IMR-90 (cell line): ENCODE measurements at regions not wholly inside any gene's neighbourhood (a gene's known extent, or its start where the extent isn't known, plus 50 kb on each side); places are given as distances from the start of the nearest gene placed in this dataset.

Experiments
- ATAC-seq: fragments of 200-7000 bp; cut with Tn5 transposase; 2 replicates; pipeline ENCODE4 v1.9.1; 2020; ENCODE audit warnings: low read depth, mild to moderate bottlenecking, moderate library complexity
- BruUV-seq: library from RNA; stranded (reverse); fragments of 400-500 nt; replicated peaks from 2 replicates; lab custom pipeline; 2021; lab: Mats Ljungman, UMichigan
- CTCF ChIA-PET: fragments of 300-600 bp; formaldehyde crosslinking; extraction: SDS; loops from one replicate; lab custom pipeline; 2021; ENCODE audit warnings: antibody characterized with exemption; lab: Yijun Ruan, JAX
- POLR2A ChIA-PET: fragments of 300-600 bp; sonication (Branson Sonifier 250); formaldehyde crosslinking; loops from one replicate; lab custom pipeline; 2022; ENCODE audit warnings: antibody characterized with exemption; ENCODE audit not compliant: unreplicated experiment; lab: Charles Lee
- DNase-seq: peaks from one replicate; pipeline ENCODE4 v3.0.0; 2013
- H2AFZ ChIP-seq: replicated peaks from 2 replicates; pipeline ENCODE3; 2013; ENCODE audit warnings: low read length, mild to moderate bottlenecking; ENCODE audit not compliant: poor library complexity
- H2AK5ac ChIP-seq: 2 replicates; pipeline ENCODE4 v1.6.1; 2013; ENCODE audit warnings: low read depth, low read length, inconsistent platforms
- H2AK9ac ChIP-seq: replicated peaks from 2 replicates; pipeline ENCODE3; 2013; ENCODE audit warnings: mild to moderate bottlenecking, low read depth, low read length, moderate library complexity; ENCODE audit not compliant: poor library complexity
- H2BK120ac ChIP-seq: 2 replicates; pipeline ENCODE4 v1.6.1; 2013; ENCODE audit warnings: low read depth, low read length, inconsistent platforms
- H2BK15ac ChIP-seq: 3 replicates; pipeline ENCODE4 v1.6.1; 2013; ENCODE audit warnings: low read depth, low read length, inconsistent platforms
- H2BK20ac ChIP-seq: 2 replicates; pipeline ENCODE4 v1.6.1; 2013; ENCODE audit warnings: low read depth, mild to moderate bottlenecking, inconsistent platforms, low read length, moderate library complexity
- H2BK5ac ChIP-seq: 2 replicates; pipeline ENCODE4 v1.6.1; 2013; ENCODE audit warnings: mild to moderate bottlenecking, low read depth, low read length, inconsistent platforms; ENCODE audit not compliant: poor library complexity, severe bottlenecking
- H3K14ac ChIP-seq: replicated peaks from 2 replicates; pipeline ENCODE4 v1.6.1; 2013; ENCODE audit warnings: low read depth, low read length, inconsistent platforms
- H3K18ac ChIP-seq: 2 replicates; pipeline ENCODE4 v1.6.1; 2013; ENCODE audit warnings: low read depth, low read length, control low read depth
- H3K23ac ChIP-seq: 2 replicates; pipeline ENCODE4 v1.6.1; 2013; ENCODE audit warnings: low read depth, low read length, inconsistent platforms
- H3K27ac ChIP-seq: 2 replicates; pipeline ENCODE4 v1.5.1; 2013; ENCODE audit warnings: mild to moderate bottlenecking, control low read depth, low read length; ENCODE audit not compliant: insufficient read depth
- H3K27me3 ChIP-seq: 2 replicates; pipeline ENCODE4 v1.6.1; 2013; ENCODE audit warnings: low read length; ENCODE audit not compliant: control insufficient read depth, insufficient read depth
- H3K36me3 ChIP-seq: 2 replicates; pipeline ENCODE4 v1.6.1; 2013; ENCODE audit warnings: low read length, mixed read lengths; ENCODE audit not compliant: control insufficient read depth, insufficient read depth
- H3K4ac ChIP-seq: 2 replicates; pipeline ENCODE4 v1.6.1; 2013; ENCODE audit warnings: low read depth, low read length, inconsistent platforms
- H3K4me1 ChIP-seq: 2 replicates; pipeline ENCODE4 v1.6.1; 2013; ENCODE audit warnings: low read length, mixed read lengths; ENCODE audit not compliant: control insufficient read depth, insufficient read depth
- H3K4me2 ChIP-seq: 2 replicates; pipeline ENCODE4 v1.6.1; 2013; ENCODE audit warnings: low read depth, mild to moderate bottlenecking, control low read depth, low read length, moderate library complexity
- H3K4me3 ChIP-seq: 2 replicates; pipeline ENCODE4 v1.5.1; 2013; ENCODE audit warnings: low read depth, mild to moderate bottlenecking, control low read depth, low read length, moderate library complexity; ENCODE audit not compliant: insufficient read depth
- H3K56ac ChIP-seq: 2 replicates; pipeline ENCODE4 v1.6.1; 2013; ENCODE audit warnings: low read length, inconsistent platforms; ENCODE audit not compliant: insufficient read depth; ENCODE audit errors: extremely low read depth
- H3K79me1 ChIP-seq, 2 experiments: 2 replicates each; pipeline ENCODE4 v1.6.1; 2013; ENCODE audit warnings: low read length in 2 of 2, inconsistent platforms in 1 of 2, low read depth in 1 of 2
- H3K9ac ChIP-seq: 2 replicates; pipeline ENCODE4 v1.6.1; 2013; ENCODE audit warnings: low read depth, low read length, control low read depth
- H3K9me1 ChIP-seq: 2 replicates; pipeline ENCODE4 v1.6.1; 2013; ENCODE audit warnings: low read length, inconsistent platforms; ENCODE audit not compliant: insufficient read depth
- H3K9me3 ChIP-seq: 2 replicates; pipeline ENCODE4 v1.6.1; 2013; ENCODE audit warnings: low read length; ENCODE audit not compliant: control insufficient read depth, insufficient read depth
- H4K20me1 ChIP-seq: 2 replicates; pipeline ENCODE4 v1.6.1; 2013; ENCODE audit warnings: low read length, inconsistent platforms; ENCODE audit not compliant: insufficient read depth
- H4K5ac ChIP-seq: 2 replicates; pipeline ENCODE4 v1.6.1; 2013; ENCODE audit warnings: mild to moderate bottlenecking, low read depth, low read length, control low read depth
- H4K8ac ChIP-seq, 2 experiments: 2 replicates each; pipeline ENCODE4 v1.6.1; 2013; ENCODE audit warnings: low read depth in 2 of 2, low read length in 2 of 2, control low read depth in 1 of 2, inconsistent platforms in 1 of 2
- H4K91ac ChIP-seq: 2 replicates; pipeline ENCODE4 v1.6.1; 2013; ENCODE audit warnings: low read depth, low read length, inconsistent platforms; ENCODE audit not compliant: insufficient read depth
- BHLHE40 ChIP-seq: fragments of 150-350 bp; IDR thresholded peaks from 2 replicates; pipeline ENCODE4 v1.6.1; 2016; ENCODE audit warnings: mild to moderate bottlenecking, low read depth, low read length
- CEBPB ChIP-seq: IDR thresholded peaks from 2 replicates; pipeline ENCODE4 v1.6.1; 2012; ENCODE audit warnings: low read depth, low read length, improper control_type of control experiment
- MAFK ChIP-seq: IDR thresholded peaks from 2 replicates; pipeline ENCODE4 v1.6.1; 2012; ENCODE audit warnings: low read depth, low read length, improper control_type of control experiment
- MAZ ChIP-seq: IDR thresholded peaks from 2 replicates; pipeline ENCODE4 v1.6.1; 2012; ENCODE audit warnings: low read depth, mild to moderate bottlenecking, low read length, improper control_type of control experiment, moderate library complexity, borderline replicate concordance
- NFE2L2 ChIP-seq: fragments of 150-350 bp; IDR thresholded peaks from 2 replicates; pipeline ENCODE4 v1.6.1; 2016; ENCODE audit warnings: low read depth, mild to moderate bottlenecking, low read length
- RAD21 ChIP-seq: IDR thresholded peaks from 2 replicates; pipeline ENCODE4 v1.6.1; 2012; ENCODE audit warnings: low read length, improper control_type of control experiment
- RCOR1 ChIP-seq: IDR thresholded peaks from 2 replicates; pipeline ENCODE4 v1.6.1; 2012; ENCODE audit warnings: mild to moderate bottlenecking, low read length, improper control_type of control experiment; ENCODE audit not compliant: insufficient replicate concordance
- RFX5 ChIP-seq: IDR thresholded peaks from 2 replicates; pipeline ENCODE4 v1.8.0; 2012; ENCODE audit warnings: low read depth, mild to moderate bottlenecking, low read length, moderate library complexity
- SMC3 ChIP-seq: fragments of 150-350 bp; IDR thresholded peaks from 2 replicates; pipeline ENCODE4 v1.6.1; 2016; ENCODE audit warnings: low read depth, mild to moderate bottlenecking, antibody characterized with exemption, low read length, moderate library complexity
- USF2 ChIP-seq: fragments of 150-350 bp; IDR thresholded peaks from 2 replicates; pipeline ENCODE4 v1.6.1; 2017; ENCODE audit warnings: mild to moderate bottlenecking, antibody characterized with exemption, low read length, low read depth
- dilution Hi-C: fragments of 300-500 bp; cut with HindIII; formaldehyde crosslinking; loops from one replicate; pipeline ENCODE4 v1.14.3; 2018; ENCODE audit warnings: low sequenced_read_pairs; ENCODE audit not compliant: unreplicated experiment
- in situ Hi-C: fragments of 300-500 bp; cut with MboI; formaldehyde crosslinking; loops from 3 replicates; pipeline ENCODE4 v1.14.3; 2019; ENCODE audit warnings: low sequenced_read_pairs, inconsistent platforms, mixed read lengths
- intact Hi-C: fragments of 100-400 bp; cut with micrococcal nuclease; formaldehyde crosslinking; loops from 2 replicates; pipeline ENCODE4 v1.10.0; 2022
- TF ChIP-seq, protein P1 (sequence below): conservative IDR thresholded peaks from 2 replicates; pipeline ENCODE4 v1.5.1; 2012; ENCODE audit warnings: mild to moderate bottlenecking, low read depth, low read length, improper control_type of control experiment

GRCh38 chr16:56066617-56067016 lies 124.7 kb upstream of the GNAO1 start:
- no peak overlapping the region for H2BK5ac ChIP-seq
- in situ Hi-C loops, result no loop called here
- no peaks in the 10 kb centered on the region for H3K9me1 ChIP-seq
- POLR2A ChIA-PET, result no interaction called here
- intact Hi-C loops, result no loop called here
- no peak overlapping the region for H2AFZ ChIP-seq
- no peak overlapping the region for H2BK120ac ChIP-seq
- no peak overlapping the region for H3K4me3 ChIP-seq
- CTCF ChIA-PET, result no interaction called here
- ATAC-seq, result no peak
- H2AK5ac ChIP-seq, result no peak overlapping the region
- dilution Hi-C loops, result no loop called here
- no peak overlapping the region for H2BK15ac ChIP-seq
- H3K27me3 ChIP-seq, result no peaks in the 10 kb centered on the region
- BruUV-seq, result no TSS peak
- H3K9ac ChIP-seq, result no peak overlapping the region
- H3K79me1 ChIP-seq, result no peaks in the 10 kb centered on the region
- H3K18ac ChIP-seq, result no peak overlapping the region
- no peaks in the 10 kb centered on the region for H3K9me3 ChIP-seq
- TF ChIP-seq RCOR1, result no peak
- no peak for TF ChIP-seq NFE2L2
- TF ChIP-seq, protein P1, sequence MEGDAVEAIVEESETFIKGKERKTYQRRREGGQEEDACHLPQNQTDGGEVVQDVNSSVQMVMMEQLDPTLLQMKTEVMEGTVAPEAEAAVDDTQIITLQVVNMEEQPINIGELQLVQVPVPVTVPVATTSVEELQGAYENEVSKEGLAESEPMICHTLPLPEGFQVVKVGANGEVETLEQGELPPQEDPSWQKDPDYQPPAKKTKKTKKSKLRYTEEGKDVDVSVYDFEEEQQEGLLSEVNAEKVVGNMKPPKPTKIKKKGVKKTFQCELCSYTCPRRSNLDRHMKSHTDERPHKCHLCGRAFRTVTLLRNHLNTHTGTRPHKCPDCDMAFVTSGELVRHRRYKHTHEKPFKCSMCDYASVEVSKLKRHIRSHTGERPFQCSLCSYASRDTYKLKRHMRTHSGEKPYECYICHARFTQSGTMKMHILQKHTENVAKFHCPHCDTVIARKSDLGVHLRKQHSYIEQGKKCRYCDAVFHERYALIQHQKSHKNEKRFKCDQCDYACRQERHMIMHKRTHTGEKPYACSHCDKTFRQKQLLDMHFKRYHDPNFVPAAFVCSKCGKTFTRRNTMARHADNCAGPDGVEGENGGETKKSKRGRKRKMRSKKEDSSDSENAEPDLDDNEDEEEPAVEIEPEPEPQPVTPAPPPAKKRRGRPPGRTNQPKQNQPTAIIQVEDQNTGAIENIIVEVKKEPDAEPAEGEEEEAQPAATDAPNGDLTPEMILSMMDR, result no peak
- no peak for TF ChIP-seq SMC3
- TF ChIP-seq USF2, result no peak
- no peak for TF ChIP-seq RFX5
- no peak for TF ChIP-seq CEBPB
- no peak for TF ChIP-seq MAZ
- TF ChIP-seq MAFK, result no peak
- TF ChIP-seq BHLHE40, result no peak
- TF ChIP-seq RAD21, result no peak
- H4K20me1 ChIP-seq, result no peaks in the 10 kb centered on the region
- no peak overlapping the region for H2AK9ac ChIP-seq
- H4K5ac ChIP-seq, result no peak overlapping the region
- H3K23ac ChIP-seq, result no peak overlapping the region
- H3K14ac ChIP-seq, result no peak overlapping the region
- no peak overlapping the region for H4K91ac ChIP-seq
- no peaks in the 10 kb centered on the region for H3K36me3 ChIP-seq
- no peak overlapping the region for H2BK20ac ChIP-seq
- no peak for DNase-seq
- no peaks in the 10 kb centered on the region for H3K4me1 ChIP-seq
- H3K56ac ChIP-seq, result no peak overlapping the region
- H3K27ac ChIP-seq, result no peak overlapping the region
- H3K4me2 ChIP-seq, result no peak overlapping the region
- H4K8ac ChIP-seq, result no peak overlapping the region
- no peak overlapping the region for H3K4ac ChIP-seq
